ENCODE measurements at regions not wholly inside any gene's neighbourhood (a gene's known extent, or its start where the extent isn't known, plus 50 kb on each side); places are given as distances from the start of the nearest gene placed in this dataset.

- Histone ChIP-seq H3K9me3 (ENCODE audit: control insufficient read depth, insufficient read depth, low read length) (no peaks in the 10 kb centered on the region), H4K20me1 (ENCODE audit: control insufficient read depth, insufficient read depth, low read depth, low read length) (no peaks in the 10 kb centered on the region), H3K9me2 (replicated peaks; ENCODE audit: control insufficient read depth, low read length) (no peaks in the 10 kb centered on the region), H3K36me3 (ENCODE audit: control insufficient read depth, low read length) (no peaks in the 10 kb centered on the region), H3K27me3 (ENCODE audit: control insufficient read depth, low read length) (no peaks in the 10 kb centered on the region), H3K79me2 (ENCODE audit: control insufficient read depth, low read length) (peaks cover 14% of the 10 kb centered on the region), H3F3A (ENCODE audit: control insufficient read depth, insufficient read depth) (peaks cover 12% of the 10 kb centered on the region; the same call in 1 of the 2 replicates), H3K4me1 (ENCODE audit: control insufficient read depth, low read length) (peaks cover 65% of the 10 kb centered on the region), H3K4me3 (ENCODE audit: low read length) (peak overlapping the region; percentile 53), H3K4me2 (ENCODE audit: low read length) (peak overlapping the region; percentile 55), H3K27ac (ENCODE audit: low read depth, low read length) (peak overlapping the region; percentile 85)
- TF ChIP-seq EZH2phosphoT487 (IDR thresholded peaks at IDR 0.05; ENCODE audit: borderline replicate concordance, low read length): no peak
- TF ChIP-seq, protein P1, sequence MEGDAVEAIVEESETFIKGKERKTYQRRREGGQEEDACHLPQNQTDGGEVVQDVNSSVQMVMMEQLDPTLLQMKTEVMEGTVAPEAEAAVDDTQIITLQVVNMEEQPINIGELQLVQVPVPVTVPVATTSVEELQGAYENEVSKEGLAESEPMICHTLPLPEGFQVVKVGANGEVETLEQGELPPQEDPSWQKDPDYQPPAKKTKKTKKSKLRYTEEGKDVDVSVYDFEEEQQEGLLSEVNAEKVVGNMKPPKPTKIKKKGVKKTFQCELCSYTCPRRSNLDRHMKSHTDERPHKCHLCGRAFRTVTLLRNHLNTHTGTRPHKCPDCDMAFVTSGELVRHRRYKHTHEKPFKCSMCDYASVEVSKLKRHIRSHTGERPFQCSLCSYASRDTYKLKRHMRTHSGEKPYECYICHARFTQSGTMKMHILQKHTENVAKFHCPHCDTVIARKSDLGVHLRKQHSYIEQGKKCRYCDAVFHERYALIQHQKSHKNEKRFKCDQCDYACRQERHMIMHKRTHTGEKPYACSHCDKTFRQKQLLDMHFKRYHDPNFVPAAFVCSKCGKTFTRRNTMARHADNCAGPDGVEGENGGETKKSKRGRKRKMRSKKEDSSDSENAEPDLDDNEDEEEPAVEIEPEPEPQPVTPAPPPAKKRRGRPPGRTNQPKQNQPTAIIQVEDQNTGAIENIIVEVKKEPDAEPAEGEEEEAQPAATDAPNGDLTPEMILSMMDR (IDR thresholded peaks at IDR 0.05; ENCODE audit: low read depth, low read length, poor library complexity, severe bottlenecking): no peak
Measured at GRCh38 chr3:182412066-182412465, 381.2 kb upstream of the ATP11B start.

DNA sequence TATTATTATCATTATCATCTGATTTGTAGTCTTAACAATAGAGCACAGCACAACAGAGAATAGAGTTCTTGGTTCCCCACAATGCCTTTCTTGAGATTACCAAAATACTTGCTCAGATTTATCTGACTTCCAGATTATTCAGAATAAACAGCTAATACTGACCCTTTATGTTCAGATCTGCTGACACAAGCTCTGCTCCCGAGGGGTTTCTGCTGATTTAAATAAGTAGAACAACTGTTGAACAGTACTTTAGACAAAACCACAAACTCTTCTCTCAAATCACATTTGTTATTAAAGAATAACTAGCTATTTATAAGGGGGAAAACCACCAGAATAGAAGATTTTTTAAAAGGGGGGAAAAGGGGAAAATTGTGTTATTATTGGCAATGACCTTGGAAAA, 380.2 kb upstream of the ATP11B start:
- Histone ChIP-seq H3K27me3 (ENCODE audit: control insufficient read depth, low read length) (no peaks in the 10 kb centered on the region), H3K9me3 (ENCODE audit: control insufficient read depth, insufficient read depth, low read length) (peaks cover under 1% of the 10 kb centered on the region; the same call in 1 of the 2 replicates), H3K79me2 (ENCODE audit: control insufficient read depth, low read length) (peaks cover 14% of the 10 kb centered on the region), H3K4me1 (ENCODE audit: control insufficient read depth, low read length) (peaks cover 64% of the 10 kb centered on the region), H3K36me3 (ENCODE audit: control insufficient read depth, low read length) (no peaks in the 10 kb centered on the region), H3K4me2 (ENCODE audit: low read length) (peak overlapping the region; percentile 55), H3F3A (ENCODE audit: control insufficient read depth, insufficient read depth) (peaks cover 12% of the 10 kb centered on the region; the same call in 1 of the 2 replicates), H4K20me1 (ENCODE audit: control insufficient read depth, insufficient read depth, low read depth, low read length) (no peaks in the 10 kb centered on the region), H3K27ac (ENCODE audit: low read depth, low read length) (peak overlapping the region; percentile 85), H3K9me2 (replicated peaks; ENCODE audit: control insufficient read depth, low read length) (no peaks in the 10 kb centered on the region), H3K4me3 (ENCODE audit: low read length) (peak overlapping the region; percentile 53)
- no peak for TF ChIP-seq EZH2phosphoT487 (IDR thresholded peaks at IDR 0.05; ENCODE audit: borderline replicate concordance, low read length)
- TF ChIP-seq, protein P1 (IDR thresholded peaks at IDR 0.05; ENCODE audit: low read depth, low read length, poor library complexity, severe bottlenecking): no peak

DNA sequence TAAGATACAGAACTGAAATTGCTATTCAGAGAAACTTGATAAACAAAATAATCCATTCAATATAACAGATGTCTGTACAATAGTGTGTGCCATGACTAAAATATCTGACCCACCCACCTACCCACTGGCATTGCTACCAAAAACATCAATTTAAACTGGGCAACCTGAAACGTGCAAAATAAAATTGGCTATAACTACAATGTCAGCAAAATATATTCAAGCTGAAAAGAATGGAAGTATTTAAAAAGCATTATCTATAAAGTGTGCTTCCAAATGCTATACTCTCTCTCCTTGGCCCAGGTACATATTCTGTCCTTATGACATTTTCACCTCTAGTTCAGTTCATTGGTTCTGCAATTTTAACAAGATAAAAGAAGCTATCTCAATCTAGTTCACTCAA, 379.6 kb upstream of the ATP11B start:
- Histone ChIP-seq H3K79me2 (ENCODE audit: control insufficient read depth, low read length) (peaks cover 10% of the 10 kb centered on the region), H3K9me3 (ENCODE audit: control insufficient read depth, insufficient read depth, low read length) (peaks cover 5% of the 10 kb centered on the region; the same call in 1 of the 2 replicates), H3K4me1 (ENCODE audit: control insufficient read depth, low read length) (peaks cover 65% of the 10 kb centered on the region), H3K9me2 (replicated peaks; ENCODE audit: control insufficient read depth, low read length) (no peaks in the 10 kb centered on the region), H3K27ac (ENCODE audit: low read depth, low read length) (peak overlapping the region; percentile 85), H3K36me3 (ENCODE audit: control insufficient read depth, low read length) (no peaks in the 10 kb centered on the region), H4K20me1 (ENCODE audit: control insufficient read depth, insufficient read depth, low read depth, low read length) (no peaks in the 10 kb centered on the region), H3K4me3 (ENCODE audit: low read length) (peak overlapping the region; percentile 53), H3F3A (ENCODE audit: control insufficient read depth, insufficient read depth) (peaks cover 12% of the 10 kb centered on the region; the same call in 1 of the 2 replicates), H3K4me2 (ENCODE audit: low read length) (peak overlapping the region; percentile 55), H3K27me3 (ENCODE audit: control insufficient read depth, low read length) (no peaks in the 10 kb centered on the region)
- TF ChIP-seq, protein P1 (IDR thresholded peaks at IDR 0.05; ENCODE audit: low read depth, low read length, poor library complexity, severe bottlenecking): no peak
- no peak for TF ChIP-seq EZH2phosphoT487 (IDR thresholded peaks at IDR 0.05; ENCODE audit: borderline replicate concordance, low read length)
